ENCODE measurements at regions not wholly inside any gene's neighbourhood (a gene's known extent, or its start where the extent isn't known, plus 50 kb on each side); places are given as distances from the start of the nearest gene placed in this dataset.
A peak's percentile ranks its signal among the peaks of the same experiment; 100 is the strongest.

DNA sequence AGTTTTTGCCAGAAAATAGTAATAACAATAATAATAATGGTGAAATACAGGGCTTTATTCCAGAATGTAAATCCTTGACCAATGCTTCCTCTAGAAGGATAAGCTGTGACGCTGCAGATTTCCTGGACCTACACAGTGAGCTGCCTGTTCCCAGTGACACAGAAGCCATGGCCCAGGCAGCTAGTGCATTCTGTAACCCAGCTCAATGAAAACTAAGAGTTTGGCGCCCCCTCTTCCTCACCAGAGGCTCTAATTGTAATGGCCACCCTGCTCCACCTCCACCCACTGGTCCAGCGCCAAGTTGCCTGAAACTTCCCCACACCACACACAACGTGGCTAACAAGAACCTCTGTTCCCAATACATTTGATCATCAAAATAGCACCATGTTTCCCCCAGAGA lies 248.1 kb downstream of the CETN3 start:
- Histone ChIP-seq H3K36me3 (ENCODE audit: control insufficient read depth in 4 of 4, insufficient read depth in 4 of 4, low read length in 4 of 4) (no peaks in the 10 kb centered on the region), H3K27ac (ENCODE audit: low read depth in 1 of 2, low read length in 1 of 2) (no peak overlapping the region), H3K4me1 (ENCODE audit: control insufficient read depth in 5 of 5, insufficient read depth in 5 of 5, low read length in 5 of 5) (no peaks in the 10 kb centered on the region), H3K4me3 (no peak overlapping the region), H3K9ac (ENCODE audit: insufficient read depth in 1 of 2, low read length in 2 of 2) (no peak overlapping the region), H3K27me3 (ENCODE audit: control insufficient read depth in 3 of 3, insufficient read depth in 3 of 3, low read length in 2 of 3) (no peaks in the 10 kb centered on the region), H3K9me3 (ENCODE audit: control insufficient read depth in 4 of 4, insufficient read depth in 3 of 4, low read length in 3 of 4) (no peaks in the 10 kb centered on the region)
- TF ChIP-seq, protein P1, sequence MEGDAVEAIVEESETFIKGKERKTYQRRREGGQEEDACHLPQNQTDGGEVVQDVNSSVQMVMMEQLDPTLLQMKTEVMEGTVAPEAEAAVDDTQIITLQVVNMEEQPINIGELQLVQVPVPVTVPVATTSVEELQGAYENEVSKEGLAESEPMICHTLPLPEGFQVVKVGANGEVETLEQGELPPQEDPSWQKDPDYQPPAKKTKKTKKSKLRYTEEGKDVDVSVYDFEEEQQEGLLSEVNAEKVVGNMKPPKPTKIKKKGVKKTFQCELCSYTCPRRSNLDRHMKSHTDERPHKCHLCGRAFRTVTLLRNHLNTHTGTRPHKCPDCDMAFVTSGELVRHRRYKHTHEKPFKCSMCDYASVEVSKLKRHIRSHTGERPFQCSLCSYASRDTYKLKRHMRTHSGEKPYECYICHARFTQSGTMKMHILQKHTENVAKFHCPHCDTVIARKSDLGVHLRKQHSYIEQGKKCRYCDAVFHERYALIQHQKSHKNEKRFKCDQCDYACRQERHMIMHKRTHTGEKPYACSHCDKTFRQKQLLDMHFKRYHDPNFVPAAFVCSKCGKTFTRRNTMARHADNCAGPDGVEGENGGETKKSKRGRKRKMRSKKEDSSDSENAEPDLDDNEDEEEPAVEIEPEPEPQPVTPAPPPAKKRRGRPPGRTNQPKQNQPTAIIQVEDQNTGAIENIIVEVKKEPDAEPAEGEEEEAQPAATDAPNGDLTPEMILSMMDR (IDR thresholded peaks at IDR 0.05; ENCODE audit: control extremely low read depth, extremely low read depth) = no peak
- ATAC-seq (ENCODE audit: insufficient read depth, low FRiP score) (no peak), DNase-seq (peak; percentile 38 to 63 (median 46))
- 30 to 39% methylated on average over 4 of the region's 4 CpGs for WGBS, 2 donors

DNA sequence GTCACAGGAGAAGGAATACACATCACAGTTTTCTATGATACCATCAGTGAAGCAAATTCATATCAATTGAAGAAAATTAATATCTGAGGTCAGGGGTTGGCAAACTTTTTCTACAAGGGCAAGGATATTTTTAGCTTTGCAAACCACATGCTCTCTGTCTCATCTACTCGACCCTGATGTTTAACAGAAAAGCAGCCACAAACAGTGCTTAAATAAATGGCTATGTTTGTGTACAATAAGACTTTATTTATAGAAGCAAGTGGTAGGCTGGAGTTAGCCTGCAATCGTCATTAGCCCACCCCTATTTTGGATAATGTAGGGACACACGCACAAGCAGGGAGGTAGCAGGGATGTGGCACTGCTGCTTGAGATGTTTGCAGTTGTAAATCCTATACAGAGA lies 251.4 kb downstream of the CETN3 start:
- Histone ChIP-seq H3K27me3 (ENCODE audit: control insufficient read depth in 3 of 3, insufficient read depth in 3 of 3, low read length in 2 of 3) (no peaks in the 10 kb centered on the region), H3K9me3 (ENCODE audit: control insufficient read depth in 4 of 4, insufficient read depth in 3 of 4, low read length in 3 of 4) (no peaks in the 10 kb centered on the region), H3K4me1 (ENCODE audit: control insufficient read depth in 5 of 5, insufficient read depth in 5 of 5, low read length in 5 of 5) (no peaks in the 10 kb centered on the region), H3K4me3 (no peak overlapping the region), H3K27ac (ENCODE audit: low read depth in 1 of 2, low read length in 1 of 2) (no peak overlapping the region), H3K36me3 (ENCODE audit: control insufficient read depth in 4 of 4, insufficient read depth in 4 of 4, low read length in 4 of 4) (no peaks in the 10 kb centered on the region), H3K9ac (ENCODE audit: insufficient read depth in 1 of 2, low read length in 2 of 2) (no peak overlapping the region)
- WGBS, 2 donors = 38 to 50% methylated on average over 3 of the region's 3 CpGs
- DNase-seq = peak in 1 of 3 donors; percentile 10
- TF ChIP-seq, protein P1 (IDR thresholded peaks at IDR 0.05; ENCODE audit: control extremely low read depth, extremely low read depth) = no peak
- no peak for ATAC-seq (ENCODE audit: insufficient read depth, low FRiP score)

DNA sequence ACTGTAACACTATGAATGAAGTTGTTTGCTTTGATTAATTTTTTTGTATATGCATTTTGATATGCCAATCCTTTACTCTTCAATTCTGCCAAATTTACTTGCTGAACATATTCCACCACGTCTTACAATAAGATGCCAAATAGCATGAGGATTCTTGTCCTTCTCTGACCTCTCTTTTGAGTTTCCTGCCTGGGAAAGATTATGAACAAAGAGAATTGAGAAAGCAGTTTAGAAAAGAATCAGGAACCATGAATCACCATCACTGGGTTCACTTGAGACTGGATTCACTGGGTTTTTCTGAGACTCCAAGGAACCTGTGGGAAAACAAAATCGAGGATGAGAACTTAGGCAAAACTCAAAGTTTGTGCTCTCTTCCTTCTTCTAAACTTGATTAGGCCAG lies 256.5 kb downstream of the CETN3 start:
- no peaks in the 10 kb centered on the region for H3K27me3 ChIP-seq (ENCODE audit: control insufficient read depth in 3 of 3, insufficient read depth in 3 of 3, low read length in 2 of 3)
- H3K36me3 ChIP-seq (ENCODE audit: control insufficient read depth in 4 of 4, insufficient read depth in 4 of 4, low read length in 4 of 4) = no peaks in the 10 kb centered on the region
- no peaks in the 10 kb centered on the region for H3K9me3 ChIP-seq (ENCODE audit: control insufficient read depth in 4 of 4, insufficient read depth in 3 of 4, low read length in 3 of 4)
- DNase-seq = no peak
- H3K4me3 ChIP-seq = no peak overlapping the region
- 70 to 73% methylated on average over 2 of the region's 2 CpGs for WGBS, 2 donors
- H3K4me1 ChIP-seq (ENCODE audit: control insufficient read depth in 5 of 5, insufficient read depth in 5 of 5, low read length in 5 of 5) = no peaks in the 10 kb centered on the region
- no peak overlapping the region for H3K9ac ChIP-seq (ENCODE audit: insufficient read depth in 1 of 2, low read length in 2 of 2)
- H3K27ac ChIP-seq (ENCODE audit: low read depth in 1 of 2, low read length in 1 of 2) = no peak overlapping the region
- no peak for ATAC-seq (ENCODE audit: insufficient read depth, low FRiP score)
- TF ChIP-seq, protein P1 (IDR thresholded peaks at IDR 0.05; ENCODE audit: control extremely low read depth, extremely low read depth) = no peak

DNA sequence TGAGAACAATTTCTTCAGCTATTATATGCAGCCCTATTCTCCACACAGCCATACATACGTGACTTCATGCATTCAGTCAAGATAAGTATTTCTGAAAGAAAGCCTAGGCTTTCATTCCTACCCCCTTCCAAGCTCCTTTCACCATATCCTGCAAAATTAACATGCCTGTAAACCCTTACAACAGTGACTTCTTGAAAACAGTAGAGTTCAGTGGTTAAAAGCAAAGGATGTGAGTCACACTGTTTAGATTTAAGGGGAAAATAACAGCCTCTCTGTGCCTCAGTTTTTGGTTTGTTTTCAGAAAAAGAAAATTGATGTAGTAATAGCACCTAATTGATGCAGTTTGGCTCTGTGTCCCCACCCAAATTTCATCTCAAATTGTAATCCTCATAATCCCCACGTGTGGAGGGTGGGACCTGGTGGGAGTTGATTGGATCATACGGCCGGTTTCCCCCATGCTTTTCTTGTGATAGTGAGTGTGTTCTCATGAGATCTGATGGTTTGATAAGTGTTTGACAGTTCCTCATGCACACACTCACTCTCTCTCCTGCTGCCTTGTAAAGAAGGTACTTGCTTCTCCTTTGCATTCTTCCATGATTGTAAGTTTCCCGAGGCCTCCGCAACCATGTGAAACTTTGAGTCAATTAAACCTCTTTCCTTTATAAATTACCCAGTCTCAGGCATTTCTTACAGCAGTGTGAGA lies 264.8 kb downstream of the CETN3 start:
- TF ChIP-seq, protein P1 (IDR thresholded peaks at IDR 0.05; ENCODE audit: control extremely low read depth, extremely low read depth) = no peak
- H3K9ac ChIP-seq (ENCODE audit: insufficient read depth in 1 of 2, low read length in 2 of 2) = no peak overlapping the region
- H3K9me3 ChIP-seq (ENCODE audit: control insufficient read depth in 4 of 4, insufficient read depth in 3 of 4, low read length in 3 of 4) = peaks cover 0 to 2% (median 1%) of the 10 kb centered on the region in 4 donors
- 92 to 96% methylated on average over 6 of the region's 6 CpGs for WGBS, 2 donors
- DNase-seq (no peak), ATAC-seq (ENCODE audit: insufficient read depth, low FRiP score) (no peak)
- no peaks in the 10 kb centered on the region for H3K36me3 ChIP-seq (ENCODE audit: control insufficient read depth in 4 of 4, insufficient read depth in 4 of 4, low read length in 4 of 4)
- H3K27ac ChIP-seq (ENCODE audit: low read depth in 1 of 2, low read length in 1 of 2) = no peak overlapping the region
- H3K4me1 ChIP-seq (ENCODE audit: control insufficient read depth in 5 of 5, insufficient read depth in 5 of 5, low read length in 5 of 5) = no peaks in the 10 kb centered on the region
- no peak overlapping the region for H3K4me3 ChIP-seq
- no peaks in the 10 kb centered on the region for H3K27me3 ChIP-seq (ENCODE audit: control insufficient read depth in 3 of 3, insufficient read depth in 3 of 3, low read length in 2 of 3)

Measured in lung (tissue), 11 donors.